Smooth muscle cell (in vitro differentiated cells): ENCODE measurements at regions not wholly inside any gene's neighbourhood (a gene's known extent, or its start where the extent isn't known, plus 50 kb on each side); places are given as distances from the start of the nearest gene placed in this dataset.

Source experiments
- DNase-seq: peaks from one replicate; lab custom pipeline; 2025; ENCODE audit not compliant: unreplicated experiment; lab: John Stamatoyannopoulos, UW
- H2AFZ ChIP-seq: fragments of 200-600 bp; sonication (generic); 2 replicates; pipeline ENCODE4 v1.6.0; 2016; ENCODE audit warnings: antibody characterized with exemption, low read depth, mild to moderate bottlenecking
- H3F3A ChIP-seq: fragments of 200-600 bp; sonication (generic); 2 replicates; pipeline ENCODE4 v1.6.0; 2017; ENCODE audit warnings: antibody characterized with exemption, low read depth
- H3K27ac ChIP-seq: fragments of 200-600 bp; sonication (generic); 2 replicates; pipeline ENCODE4 v1.5.1; 2016; ENCODE audit warnings: low read depth, mild to moderate bottlenecking
- H3K27me3 ChIP-seq: fragments of 200-600 bp; sonication (generic); 2 replicates; pipeline ENCODE4 v1.6.1; 2016; ENCODE audit warnings: low read depth, mild to moderate bottlenecking
- H3K36me3 ChIP-seq: fragments of 200-600 bp; sonication (generic); 2 replicates; pipeline ENCODE4 v1.5.1; 2016; ENCODE audit warnings: low read depth
- H3K4me1 ChIP-seq: fragments of 200-600 bp; sonication (generic); 2 replicates; pipeline ENCODE4 v1.5.1; 2016; ENCODE audit warnings: low read depth
- H3K4me2 ChIP-seq: fragments of 200-600 bp; sonication (generic); 2 replicates; pipeline ENCODE4 v1.6.0; 2016; ENCODE audit warnings: mild to moderate bottlenecking
- H3K4me3 ChIP-seq: fragments of 200-600 bp; sonication (generic); 2 replicates; pipeline ENCODE4 v1.5.1; 2016; ENCODE audit warnings: mild to moderate bottlenecking
- H3K79me2 ChIP-seq: fragments of 200-600 bp; sonication (generic); 2 replicates; pipeline ENCODE4 v1.6.0; 2016; ENCODE audit warnings: low read depth, mild to moderate bottlenecking
- H3K9ac ChIP-seq: fragments of 200-600 bp; sonication (generic); 2 replicates; pipeline ENCODE4 v1.6.0; 2016; ENCODE audit warnings: low read depth
- H3K9me3 ChIP-seq: fragments of 200-600 bp; sonication (generic); replicated peaks from 2 replicates; pipeline ENCODE4 v1.5.1; 2016; ENCODE audit warnings: low read depth
- H4K20me1 ChIP-seq: fragments of 200-600 bp; sonication (generic); 2 replicates; pipeline ENCODE4 v1.6.0; 2016; ENCODE audit warnings: low read depth
- WGBS: methylation state at CpG from one replicate; pipeline ENCODE4 v1.1.7; 2016; ENCODE audit warnings: low lambda C conversion rate; 5-methylcytosine and 5-hydroxymethylcytosine counted together
- TF ChIP-seq, protein P1 (sequence below): fragments of 200-600 bp; sonication (generic); IDR thresholded peaks from 2 replicates; pipeline ENCODE4 v1.5.1; 2017; ENCODE audit warnings: borderline replicate concordance, mild to moderate bottlenecking, antibody characterized with exemption; ENCODE audit not compliant: insufficient read depth, poor library complexity, severe bottlenecking

DNA sequence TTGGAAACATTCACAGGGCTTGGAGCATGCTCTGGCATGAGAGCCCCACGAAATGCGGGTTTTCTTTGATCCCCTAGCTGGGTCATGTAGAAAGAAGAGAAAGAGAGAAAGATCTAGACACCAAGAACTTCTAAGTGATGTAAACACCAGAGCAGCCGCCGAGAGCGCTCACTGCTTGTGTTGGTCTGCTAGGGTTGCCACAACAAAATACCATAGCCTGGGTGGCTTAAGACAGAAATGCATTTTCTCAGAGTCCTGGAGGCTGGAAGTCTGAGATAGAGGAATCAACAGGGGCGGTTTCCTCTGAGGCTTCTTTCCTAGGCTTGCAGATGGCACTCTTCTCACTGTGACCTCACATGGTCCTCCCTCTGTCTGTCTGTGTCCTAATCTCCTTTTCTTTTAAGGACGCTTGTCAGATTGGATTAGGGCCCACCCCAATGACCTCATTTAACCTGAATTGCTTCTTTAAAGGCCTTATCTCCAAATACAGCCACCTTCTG is 139.5 kb downstream of the CYLD start:
- H3K36me3 ChIP-seq, result no peaks in the 10 kb centered on the region
- no peak overlapping the region for H2AFZ ChIP-seq
- no peaks in the 10 kb centered on the region for H3K27me3 ChIP-seq
- H3K79me2 ChIP-seq, result no peaks in the 10 kb centered on the region
- WGBS, result 46% methylated on average over 7 of the region's 7 CpGs
- no peak overlapping the region for H3K27ac ChIP-seq
- H4K20me1 ChIP-seq, result no peaks in the 10 kb centered on the region
- H3K4me2 ChIP-seq, result no peak overlapping the region
- H3K4me1 ChIP-seq, result peaks cover 27% of the 10 kb centered on the region
- no peaks in the 10 kb centered on the region for H3K9me3 ChIP-seq
- no peak overlapping the region for H3K9ac ChIP-seq
- H3K4me3 ChIP-seq, result no peak overlapping the region
- H3F3A ChIP-seq, result no peaks in the 10 kb centered on the region
- DNase-seq, result no peak
- TF ChIP-seq, protein P1, sequence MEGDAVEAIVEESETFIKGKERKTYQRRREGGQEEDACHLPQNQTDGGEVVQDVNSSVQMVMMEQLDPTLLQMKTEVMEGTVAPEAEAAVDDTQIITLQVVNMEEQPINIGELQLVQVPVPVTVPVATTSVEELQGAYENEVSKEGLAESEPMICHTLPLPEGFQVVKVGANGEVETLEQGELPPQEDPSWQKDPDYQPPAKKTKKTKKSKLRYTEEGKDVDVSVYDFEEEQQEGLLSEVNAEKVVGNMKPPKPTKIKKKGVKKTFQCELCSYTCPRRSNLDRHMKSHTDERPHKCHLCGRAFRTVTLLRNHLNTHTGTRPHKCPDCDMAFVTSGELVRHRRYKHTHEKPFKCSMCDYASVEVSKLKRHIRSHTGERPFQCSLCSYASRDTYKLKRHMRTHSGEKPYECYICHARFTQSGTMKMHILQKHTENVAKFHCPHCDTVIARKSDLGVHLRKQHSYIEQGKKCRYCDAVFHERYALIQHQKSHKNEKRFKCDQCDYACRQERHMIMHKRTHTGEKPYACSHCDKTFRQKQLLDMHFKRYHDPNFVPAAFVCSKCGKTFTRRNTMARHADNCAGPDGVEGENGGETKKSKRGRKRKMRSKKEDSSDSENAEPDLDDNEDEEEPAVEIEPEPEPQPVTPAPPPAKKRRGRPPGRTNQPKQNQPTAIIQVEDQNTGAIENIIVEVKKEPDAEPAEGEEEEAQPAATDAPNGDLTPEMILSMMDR, result no peak

- 100% methylated on average over 3 of the region's 3 CpGs for WGBS
Measured at GRCh38 chr16:50880926-50881325, 139.0 kb downstream of the CYLD start.

GRCh38 chr16:50879873-50880695 is 138.2 kb downstream of the CYLD start:
- no peaks in the 10 kb centered on the region for H4K20me1 ChIP-seq
- no peak overlapping the region for H3K4me3 ChIP-seq
- no peaks in the 10 kb centered on the region for H3F3A ChIP-seq
- no peaks in the 10 kb centered on the region for H3K36me3 ChIP-seq
- H3K27me3 ChIP-seq, result no peaks in the 10 kb centered on the region
- H3K4me1 ChIP-seq, result peaks cover 27% of the 10 kb centered on the region
- no peaks in the 10 kb centered on the region for H3K79me2 ChIP-seq
- no peak overlapping the region for H3K9ac ChIP-seq
- no peaks in the 10 kb centered on the region for H3K9me3 ChIP-seq
- 20% methylated on average over 23 of the region's 24 CpGs for WGBS
- no peak overlapping the region for H2AFZ ChIP-seq
- no peak overlapping the region for H3K4me2 ChIP-seq
- DNase-seq, result no peak
- no peak overlapping the region for H3K27ac ChIP-seq
- TF ChIP-seq, protein P1, result no peak

More at GRCh38 chr16:50880926-50881325, 139.0 kb downstream of the CYLD start:
- Histone ChIP-seq H3K79me2 (no peaks in the 10 kb centered on the region), H3K27me3 (no peaks in the 10 kb centered on the region), H3K4me2 (no peak overlapping the region), H3F3A (no peaks in the 10 kb centered on the region), H3K4me1 (peaks cover 27% of the 10 kb centered on the region), H3K9ac (no peak overlapping the region), H3K36me3 (no peaks in the 10 kb centered on the region), H4K20me1 (no peaks in the 10 kb centered on the region), H3K27ac (no peak overlapping the region), H3K9me3 (no peaks in the 10 kb centered on the region), H3K4me3 (no peak overlapping the region), H2AFZ (no peak overlapping the region)
- TF ChIP-seq, protein P1, result no peak
- DNase-seq, result no peak
